GM13977 (cell line): ENCODE measurements at regions not wholly inside any gene's neighbourhood (a gene's known extent, or its start where the extent isn't known, plus 50 kb on each side); places are given as distances from the start of the nearest gene placed in this dataset.

Experiments
- DNase-seq: peaks from one replicate; pipeline ENCODE4 v3.0.0; 2012; ENCODE audit warnings: low spot score
- in situ Hi-C: fragments of 300-500 bp; cut with MboI; formaldehyde crosslinking; loops from one replicate; pipeline ENCODE4 v1.12.0; 2022; ENCODE audit warnings: low sequenced_read_pairs, low pct_unique_long_range_greater_than_20kb, mixed read lengths, inconsistent platforms; ENCODE audit not compliant: unreplicated experiment
- TF ChIP-seq, protein P1 (sequence below): IDR thresholded peaks from 2 replicates; pipeline ENCODE4 v1.5.1; 2012; ENCODE audit warnings: mild to moderate bottlenecking, control low read depth; ENCODE audit not compliant: insufficient read depth; ENCODE audit errors: extremely low read depth, missing control alignments

DNA sequence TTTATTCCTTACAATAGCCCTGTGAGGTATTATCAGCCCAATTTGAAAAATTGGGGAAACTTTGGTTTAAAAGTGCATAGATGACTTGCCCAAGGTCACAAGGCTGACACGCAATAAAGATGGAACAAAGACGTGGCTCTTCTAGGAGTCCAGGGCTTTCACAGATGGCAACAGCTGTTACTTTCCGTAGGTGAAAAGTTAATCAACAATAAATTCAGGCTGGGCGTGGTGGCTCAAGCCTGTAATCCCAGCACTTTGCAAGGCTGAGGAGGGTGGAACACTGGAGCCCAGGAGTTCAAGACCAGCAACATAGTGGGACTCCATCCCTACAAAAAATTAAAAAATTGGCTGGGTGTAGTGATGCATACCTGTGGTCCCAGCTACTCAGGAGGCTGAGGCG is 87.8 kb upstream of the ATF3 start:
- no peak for DNase-seq
- TF ChIP-seq, protein P1, sequence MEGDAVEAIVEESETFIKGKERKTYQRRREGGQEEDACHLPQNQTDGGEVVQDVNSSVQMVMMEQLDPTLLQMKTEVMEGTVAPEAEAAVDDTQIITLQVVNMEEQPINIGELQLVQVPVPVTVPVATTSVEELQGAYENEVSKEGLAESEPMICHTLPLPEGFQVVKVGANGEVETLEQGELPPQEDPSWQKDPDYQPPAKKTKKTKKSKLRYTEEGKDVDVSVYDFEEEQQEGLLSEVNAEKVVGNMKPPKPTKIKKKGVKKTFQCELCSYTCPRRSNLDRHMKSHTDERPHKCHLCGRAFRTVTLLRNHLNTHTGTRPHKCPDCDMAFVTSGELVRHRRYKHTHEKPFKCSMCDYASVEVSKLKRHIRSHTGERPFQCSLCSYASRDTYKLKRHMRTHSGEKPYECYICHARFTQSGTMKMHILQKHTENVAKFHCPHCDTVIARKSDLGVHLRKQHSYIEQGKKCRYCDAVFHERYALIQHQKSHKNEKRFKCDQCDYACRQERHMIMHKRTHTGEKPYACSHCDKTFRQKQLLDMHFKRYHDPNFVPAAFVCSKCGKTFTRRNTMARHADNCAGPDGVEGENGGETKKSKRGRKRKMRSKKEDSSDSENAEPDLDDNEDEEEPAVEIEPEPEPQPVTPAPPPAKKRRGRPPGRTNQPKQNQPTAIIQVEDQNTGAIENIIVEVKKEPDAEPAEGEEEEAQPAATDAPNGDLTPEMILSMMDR, result no peak
- in situ Hi-C loops, result no loop called here

DNA sequence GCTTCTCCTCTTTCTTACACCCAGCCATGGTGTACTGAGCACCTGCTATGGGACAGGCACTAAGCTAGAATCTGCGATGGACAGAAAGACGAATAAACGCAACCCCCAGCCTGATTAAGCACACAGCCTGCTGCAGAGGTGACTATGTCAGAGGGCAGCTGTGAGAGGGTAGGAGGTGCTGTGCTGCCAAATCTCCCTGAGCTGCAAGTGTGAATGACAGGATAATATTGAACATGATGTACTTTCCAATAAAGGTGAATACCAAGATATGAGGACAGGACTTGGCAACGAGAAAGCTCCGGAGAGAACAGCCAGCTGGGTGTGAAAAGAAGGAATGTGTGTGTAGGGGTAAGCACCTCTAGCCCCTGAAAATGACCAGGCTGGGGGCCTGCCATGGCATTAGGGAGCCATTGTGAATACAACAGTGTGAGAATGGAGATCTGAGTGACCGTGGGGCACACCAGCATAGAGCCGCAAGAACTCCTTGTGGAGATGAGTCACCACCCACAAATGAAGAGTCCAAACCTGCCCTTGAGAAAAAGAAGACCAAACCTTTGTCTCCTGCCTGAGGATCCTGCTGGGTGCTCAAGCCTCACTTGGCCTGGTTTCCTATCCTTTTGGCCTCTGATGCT is 83.0 kb upstream of the ATF3 start:
- no peak for DNase-seq
- TF ChIP-seq, protein P1, result no peak
- in situ Hi-C loops, result no loop called here

DNA sequence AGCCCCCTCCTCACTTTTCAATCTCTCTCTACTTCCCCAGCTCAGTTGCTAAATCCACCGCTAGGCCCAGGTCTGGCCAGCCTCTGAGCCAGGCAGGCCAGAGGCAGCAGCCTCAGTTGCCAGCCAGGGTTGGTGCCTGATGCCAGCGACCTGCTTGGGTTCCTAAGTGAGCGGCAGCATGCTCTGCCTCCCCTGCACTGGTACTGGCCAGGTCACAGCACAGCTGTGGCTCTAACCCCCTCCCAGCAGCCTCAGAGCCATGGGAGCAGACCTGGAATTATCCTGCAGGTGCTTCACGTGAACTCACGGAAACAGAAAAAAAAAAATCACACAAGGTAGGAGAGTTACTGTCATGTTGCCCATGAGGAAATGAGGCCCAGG is 82.5 kb upstream of the ATF3 start:
- DNase-seq, result no peak
- TF ChIP-seq, protein P1, result no peak
- in situ Hi-C loops, result no loop called here

DNA sequence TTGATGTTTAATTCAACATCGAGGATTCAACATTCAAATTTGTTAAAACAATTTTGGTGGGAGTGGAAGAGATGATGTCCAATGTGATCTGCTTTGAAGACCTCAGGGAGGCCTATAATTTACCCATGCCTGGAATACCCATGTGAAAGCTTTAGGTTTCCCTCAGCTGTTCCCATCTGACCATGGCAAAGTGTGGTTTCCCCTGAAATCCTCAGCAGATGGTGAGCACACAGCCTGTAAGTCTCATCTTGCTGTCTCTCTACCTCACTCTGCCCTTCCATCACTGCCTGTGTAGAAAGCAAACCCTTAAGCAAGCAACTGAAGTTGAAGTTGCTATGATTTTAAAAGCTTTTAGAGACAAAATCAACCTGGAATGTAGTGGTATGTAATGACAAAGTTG is 80.1 kb upstream of the ATF3 start:
- no peak for DNase-seq
- TF ChIP-seq, protein P1, result no peak
- in situ Hi-C loops, result no loop called here

DNA sequence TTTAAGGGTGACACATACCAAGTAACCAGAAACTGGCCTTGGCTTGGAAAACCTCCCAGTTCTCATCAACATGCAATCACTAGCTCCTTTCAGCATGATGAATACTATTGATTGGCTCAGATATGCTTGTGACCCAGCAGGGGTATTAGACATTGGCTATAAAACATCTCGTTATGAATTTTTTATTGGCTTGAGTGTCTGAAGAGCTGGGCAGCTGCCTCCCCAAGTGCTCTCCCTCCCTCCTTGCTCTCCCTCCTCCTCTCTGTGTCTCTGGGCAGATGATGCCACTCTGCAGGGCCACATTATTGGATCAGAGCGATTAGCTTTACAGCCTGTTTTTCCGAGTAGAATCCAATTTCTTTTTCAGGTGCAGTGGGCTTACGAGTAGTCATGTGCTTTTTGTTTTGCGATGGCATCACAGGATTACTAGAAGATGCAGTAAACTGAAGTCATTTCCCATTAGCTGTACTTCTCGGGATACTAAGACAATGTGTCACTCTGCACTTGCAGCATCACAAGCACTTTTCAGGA is 79.3 kb upstream of the ATF3 start:
- TF ChIP-seq, protein P1, result no peak
- DNase-seq, result no peak
- in situ Hi-C loops, result no loop called here

DNA sequence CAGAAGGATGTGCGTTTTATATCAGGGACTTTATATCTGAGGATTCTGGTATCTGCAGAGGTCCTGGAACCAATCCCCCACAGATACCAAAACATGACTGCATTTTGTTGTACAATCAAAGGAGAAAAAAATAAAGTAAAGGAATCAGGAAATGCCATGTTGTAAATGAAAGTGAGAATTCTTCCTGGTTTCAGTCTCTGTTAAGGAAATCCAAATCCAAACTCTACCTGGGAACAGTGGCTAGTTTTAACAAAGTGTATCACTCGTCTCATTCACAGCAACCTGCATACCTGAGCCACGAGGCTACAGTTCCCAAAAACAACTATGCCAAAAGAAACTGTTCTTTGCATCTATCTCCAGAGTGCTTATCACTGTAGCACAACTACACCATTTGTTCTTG is 77.3 kb upstream of the ATF3 start:
- TF ChIP-seq, protein P1, result no peak

More for the DNA sequence above, 77.3 kb upstream of the ATF3 start:
- no peak for DNase-seq
- in situ Hi-C loops, result no loop called here
